ENCODE measurements at regions not wholly inside any gene's neighbourhood (a gene's known extent, or its start where the extent isn't known, plus 50 kb on each side); places are given as distances from the start of the nearest gene placed in this dataset.
A peak's percentile ranks its signal among the peaks of the same experiment; 100 is the strongest.

- 4 to 6% methylated on average over 3 of the region's 3 CpGs for WGBS, 2 experiments (ENCODE audit: low coverage in 1 of 2, low lambda C conversion rate in 2 of 2, missing lambda C conversion rate in 2 of 2)
- TF ChIP-seq EZH2 (IDR thresholded peaks at IDR 0.05; ENCODE audit: insufficient read depth, poor library complexity, severe bottlenecking) (no peak), EZH2phosphoT487 (IDR thresholded peaks at IDR 0.05; ENCODE audit: insufficient read depth, low read depth) (no peak)
These were observed 1315.1 kb upstream of the PCDH7 start for GRCh38 chr4:29405116-29405515.

GRCh38 chr4:29415771-29416170 is 1304.4 kb upstream of the PCDH7 start:
- TF ChIP-seq EZH2 (IDR thresholded peaks at IDR 0.05; ENCODE audit: insufficient read depth, poor library complexity, severe bottlenecking), result no peak
- TF ChIP-seq EZH2phosphoT487 (IDR thresholded peaks at IDR 0.05; ENCODE audit: insufficient read depth, low read depth), result no peak
- no peaks in the 10 kb centered on the region for H3K27me3 ChIP-seq (replicated peaks; ENCODE audit: insufficient read depth)
- H3K9me3 ChIP-seq (ENCODE audit: low read depth), result peaks cover 4% of the 10 kb centered on the region
- no peaks in the 10 kb centered on the region for H3K79me2 ChIP-seq (ENCODE audit: insufficient read depth)
- H3K27ac ChIP-seq, result no peak overlapping the region
- no peaks in the 10 kb centered on the region for H3K9me2 ChIP-seq (ENCODE audit: insufficient read depth)
- H3K9ac ChIP-seq, result no peak overlapping the region
- DNase-seq, result no peak
- H3K4me3 ChIP-seq, result no peak overlapping the region
- no peak overlapping the region for H2AFZ ChIP-seq
- no peak overlapping the region for H3K4me2 ChIP-seq (ENCODE audit: unreplicated experiment)
- no peaks in the 10 kb centered on the region for H3K4me1 ChIP-seq (ENCODE audit: insufficient read depth)
- H3K36me3 ChIP-seq (ENCODE audit: low read depth), result no peaks in the 10 kb centered on the region
- no peaks in the 10 kb centered on the region for H3F3A ChIP-seq (ENCODE audit: insufficient read depth)
- WGBS, 2 experiments (ENCODE audit: low coverage in 1 of 2, low lambda C conversion rate in 2 of 2, missing lambda C conversion rate in 2 of 2), result 32 to 38% methylated on average over 3 of the region's 3 CpGs
- H4K20me1 ChIP-seq (ENCODE audit: insufficient read depth), result no peaks in the 10 kb centered on the region
- in situ Hi-C loops (cut with MboI), result no loop called here

More at GRCh38 chr4:29405116-29405515, 1315.1 kb upstream of the PCDH7 start:
- Histone ChIP-seq H3K27ac (no peak overlapping the region), H3K27me3 (replicated peaks; ENCODE audit: insufficient read depth) (no peaks in the 10 kb centered on the region), H3K4me3 (no peak overlapping the region), H3K4me2 (ENCODE audit: unreplicated experiment) (no peak overlapping the region), H4K20me1 (ENCODE audit: insufficient read depth) (no peaks in the 10 kb centered on the region), H3K4me1 (ENCODE audit: insufficient read depth) (no peaks in the 10 kb centered on the region), H3F3A (ENCODE audit: insufficient read depth) (no peaks in the 10 kb centered on the region), H2AFZ (no peak overlapping the region), H3K79me2 (ENCODE audit: insufficient read depth) (no peaks in the 10 kb centered on the region), H3K9me3 (ENCODE audit: low read depth) (no peaks in the 10 kb centered on the region), H3K9ac (no peak overlapping the region), H3K36me3 (ENCODE audit: low read depth) (no peaks in the 10 kb centered on the region), H3K9me2 (ENCODE audit: insufficient read depth) (no peaks in the 10 kb centered on the region)
- in situ Hi-C loops (cut with MboI), result no loop called here
- DNase-seq, result no peak

- Histone ChIP-seq H3K36me3 (ENCODE audit: low read depth) (no peaks in the 10 kb centered on the region), H3K27me3 (replicated peaks; ENCODE audit: insufficient read depth) (no peaks in the 10 kb centered on the region), H3K4me3 (no peak overlapping the region), H3K4me1 (ENCODE audit: insufficient read depth) (peaks cover 3% of the 10 kb centered on the region; the same call in 1 of the 2 replicates), H3K79me2 (ENCODE audit: insufficient read depth) (no peaks in the 10 kb centered on the region), H2AFZ (0 out of 2 replicates have a peak overlapping the region, but pooled peaks have one; percentile 1), H3K9me2 (ENCODE audit: insufficient read depth) (no peaks in the 10 kb centered on the region), H3K27ac (no peak overlapping the region), H3K9ac (no peak overlapping the region), H3K4me2 (ENCODE audit: unreplicated experiment) (peak overlapping the region; percentile 22), H3F3A (ENCODE audit: insufficient read depth) (no peaks in the 10 kb centered on the region), H4K20me1 (ENCODE audit: insufficient read depth) (no peaks in the 10 kb centered on the region), H3K9me3 (ENCODE audit: low read depth) (peaks cover 4% of the 10 kb centered on the region)
- DNase-seq, result peak; percentile 72
- in situ Hi-C loops (cut with MboI), result no loop called here
- 16% methylated on average over 7 of the region's 7 CpGs for WGBS, 2 experiments (ENCODE audit: low coverage in 1 of 2, low lambda C conversion rate in 2 of 2, missing lambda C conversion rate in 2 of 2)
- TF ChIP-seq EZH2 (IDR thresholded peaks at IDR 0.05; ENCODE audit: insufficient read depth, poor library complexity, severe bottlenecking), result no peak
These were observed 1296.1 kb upstream of the PCDH7 start for GRCh38 chr4:29423836-29424721.

- 9 to 10% methylated on average over 5 of the region's 5 CpGs for WGBS, 2 experiments (ENCODE audit: low coverage in 1 of 2, low lambda C conversion rate in 2 of 2, missing lambda C conversion rate in 2 of 2)
- no peaks in the 10 kb centered on the region for H3K79me2 ChIP-seq (ENCODE audit: insufficient read depth)
- TF ChIP-seq EZH2phosphoT487 (IDR thresholded peaks at IDR 0.05; ENCODE audit: insufficient read depth, low read depth) (no peak), EZH2 (IDR thresholded peaks at IDR 0.05; ENCODE audit: insufficient read depth, poor library complexity, severe bottlenecking) (no peak)
- H3K27ac ChIP-seq, result no peak overlapping the region
- no peaks in the 10 kb centered on the region for H3K4me1 ChIP-seq (ENCODE audit: insufficient read depth)
- peaks cover 2% of the 10 kb centered on the region for H3K9me3 ChIP-seq (ENCODE audit: low read depth)
- no peaks in the 10 kb centered on the region for H3F3A ChIP-seq (ENCODE audit: insufficient read depth)
- H4K20me1 ChIP-seq (ENCODE audit: insufficient read depth), result no peaks in the 10 kb centered on the region
- in situ Hi-C loops (cut with MboI), result no loop called here
- no peak overlapping the region for H3K4me3 ChIP-seq
- no peaks in the 10 kb centered on the region for H3K27me3 ChIP-seq (replicated peaks; ENCODE audit: insufficient read depth)
- H2AFZ ChIP-seq, result no peak overlapping the region
- no peak overlapping the region for H3K4me2 ChIP-seq (ENCODE audit: unreplicated experiment)
- no peak overlapping the region for H3K9ac ChIP-seq
- no peaks in the 10 kb centered on the region for H3K9me2 ChIP-seq (ENCODE audit: insufficient read depth)
- no peak for DNase-seq
- no peaks in the 10 kb centered on the region for H3K36me3 ChIP-seq (ENCODE audit: low read depth)
These were observed 1266.8 kb upstream of the PCDH7 start for GRCh38 chr4:29453303-29453820.
